ENCODE measurements at regions not wholly inside any gene's neighbourhood (a gene's known extent, or its start where the extent isn't known, plus 50 kb on each side); places are given as distances from the start of the nearest gene placed in this dataset.
"Not testable (repeated sequence)": the region's sequence is repeated elsewhere in the genome, so short reads cannot be mapped to it uniquely, and the experiment has no call there.

- TF ChIP-seq, protein P1, sequence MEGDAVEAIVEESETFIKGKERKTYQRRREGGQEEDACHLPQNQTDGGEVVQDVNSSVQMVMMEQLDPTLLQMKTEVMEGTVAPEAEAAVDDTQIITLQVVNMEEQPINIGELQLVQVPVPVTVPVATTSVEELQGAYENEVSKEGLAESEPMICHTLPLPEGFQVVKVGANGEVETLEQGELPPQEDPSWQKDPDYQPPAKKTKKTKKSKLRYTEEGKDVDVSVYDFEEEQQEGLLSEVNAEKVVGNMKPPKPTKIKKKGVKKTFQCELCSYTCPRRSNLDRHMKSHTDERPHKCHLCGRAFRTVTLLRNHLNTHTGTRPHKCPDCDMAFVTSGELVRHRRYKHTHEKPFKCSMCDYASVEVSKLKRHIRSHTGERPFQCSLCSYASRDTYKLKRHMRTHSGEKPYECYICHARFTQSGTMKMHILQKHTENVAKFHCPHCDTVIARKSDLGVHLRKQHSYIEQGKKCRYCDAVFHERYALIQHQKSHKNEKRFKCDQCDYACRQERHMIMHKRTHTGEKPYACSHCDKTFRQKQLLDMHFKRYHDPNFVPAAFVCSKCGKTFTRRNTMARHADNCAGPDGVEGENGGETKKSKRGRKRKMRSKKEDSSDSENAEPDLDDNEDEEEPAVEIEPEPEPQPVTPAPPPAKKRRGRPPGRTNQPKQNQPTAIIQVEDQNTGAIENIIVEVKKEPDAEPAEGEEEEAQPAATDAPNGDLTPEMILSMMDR (IDR thresholded peaks at IDR 0.05; ENCODE audit: low read depth, low read length, missing control alignments): no peak
- in situ Hi-C loops (cut with HindIII; ENCODE audit: low sequenced_read_pairs): no loop called here
- H3K4me3 ChIP-seq (ENCODE audit: low read depth, low read length): no peak overlapping the region
- DNase-seq (ENCODE audit: low read depth): no peak
Observed at GRCh38 chr5:74516211-74516636, 124.3 kb downstream of the ENC1 start.

DNA sequence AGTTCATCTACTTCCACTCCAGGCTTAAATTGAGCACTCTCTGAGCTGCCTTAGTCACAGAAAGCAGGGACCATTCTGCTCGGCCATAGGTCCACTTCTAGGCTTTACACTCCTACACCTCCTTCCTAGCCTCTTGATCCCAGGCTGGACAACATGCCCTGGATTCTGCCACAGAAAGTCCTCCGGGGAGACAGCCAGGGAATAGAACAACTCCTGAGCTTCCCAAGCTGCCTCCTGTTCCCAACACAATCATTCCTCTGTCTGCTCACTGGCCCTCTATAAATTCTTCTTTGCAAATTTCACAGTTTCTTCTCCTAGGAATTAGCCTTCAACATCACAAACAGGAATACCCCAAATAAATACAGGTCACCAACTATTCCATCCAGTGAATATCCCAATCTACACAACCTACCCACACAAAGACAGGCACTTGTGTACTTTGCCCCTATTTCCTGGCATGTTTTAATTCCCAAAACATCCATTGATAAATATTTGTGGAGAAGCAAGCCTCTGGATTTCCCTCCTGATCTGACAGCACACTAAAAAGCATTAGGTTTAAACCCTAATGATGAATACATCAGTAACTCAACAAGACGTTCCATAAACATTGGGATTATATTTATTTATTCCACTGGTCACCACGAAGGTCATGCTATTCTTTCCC lies 125.5 kb downstream of the ENC1 start:
- TF ChIP-seq, protein P1 (IDR thresholded peaks at IDR 0.05; ENCODE audit: low read depth, low read length, missing control alignments): no peak
- H3K4me3 ChIP-seq (ENCODE audit: low read depth, low read length): no peak overlapping the region
- no peak for DNase-seq (ENCODE audit: low read depth)
- in situ Hi-C loops (cut with HindIII; ENCODE audit: low sequenced_read_pairs): no loop called here

DNA sequence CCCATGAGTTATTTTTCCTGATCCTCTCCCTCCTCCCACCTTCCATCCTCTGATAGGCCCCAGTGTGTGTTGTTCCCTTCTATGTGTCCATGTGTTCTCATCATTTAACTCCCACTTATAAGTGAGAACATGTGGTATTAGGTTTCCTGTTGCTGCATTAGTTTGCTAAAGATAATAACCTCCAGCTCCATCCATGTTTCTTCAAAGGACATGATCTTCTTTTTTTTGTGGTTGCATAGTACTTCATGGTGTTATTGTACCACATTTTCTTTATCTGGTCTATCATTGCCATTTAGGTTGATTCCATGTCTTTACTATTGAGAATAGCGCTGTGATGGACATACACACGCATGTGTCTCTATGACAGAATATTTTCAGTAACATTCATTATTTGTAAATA lies 128.8 kb downstream of the ENC1 start:
- in situ Hi-C loops (cut with HindIII; ENCODE audit: low sequenced_read_pairs); DNase-seq (ENCODE audit: low read depth): not testable (repeated sequence)

DNA sequence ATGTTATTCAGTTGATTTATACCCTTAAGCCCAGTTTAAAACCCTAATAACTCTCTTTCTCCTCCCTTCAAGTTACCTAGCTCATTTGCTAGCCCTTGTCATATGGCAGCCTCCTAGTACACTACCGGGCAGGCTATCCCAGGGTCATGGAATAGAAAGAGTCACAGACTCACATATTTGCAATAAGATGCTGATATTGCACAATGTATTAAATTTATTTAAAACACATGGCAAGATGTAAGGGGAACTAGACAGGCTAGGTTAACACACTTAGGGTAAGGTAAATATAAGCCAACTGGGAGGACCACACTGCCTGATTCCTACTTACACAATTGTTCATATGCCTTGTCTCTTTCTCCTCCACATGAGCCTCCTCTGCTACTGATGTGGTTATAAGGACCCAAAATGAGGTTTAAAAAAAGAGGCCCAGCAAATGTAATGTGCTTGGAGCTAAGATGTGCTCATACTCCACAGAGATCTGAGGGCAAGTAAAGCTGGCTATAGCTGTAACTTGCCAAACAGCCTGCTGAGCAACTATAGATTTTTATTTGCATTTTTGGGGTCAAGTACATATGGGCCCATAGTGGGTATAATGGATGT lies 130.0 kb downstream of the ENC1 start:
- in situ Hi-C loops (cut with HindIII; ENCODE audit: low sequenced_read_pairs): no loop called here
- H3K4me3 ChIP-seq (ENCODE audit: low read depth, low read length): no peak overlapping the region
- TF ChIP-seq, protein P1 (IDR thresholded peaks at IDR 0.05; ENCODE audit: low read depth, low read length, missing control alignments): no peak
- no peak for DNase-seq (ENCODE audit: low read depth)

More for the DNA sequence above, 128.8 kb downstream of the ENC1 start:
- not testable (repeated sequence) for H3K4me3 ChIP-seq (ENCODE audit: low read depth, low read length)

DNA sequence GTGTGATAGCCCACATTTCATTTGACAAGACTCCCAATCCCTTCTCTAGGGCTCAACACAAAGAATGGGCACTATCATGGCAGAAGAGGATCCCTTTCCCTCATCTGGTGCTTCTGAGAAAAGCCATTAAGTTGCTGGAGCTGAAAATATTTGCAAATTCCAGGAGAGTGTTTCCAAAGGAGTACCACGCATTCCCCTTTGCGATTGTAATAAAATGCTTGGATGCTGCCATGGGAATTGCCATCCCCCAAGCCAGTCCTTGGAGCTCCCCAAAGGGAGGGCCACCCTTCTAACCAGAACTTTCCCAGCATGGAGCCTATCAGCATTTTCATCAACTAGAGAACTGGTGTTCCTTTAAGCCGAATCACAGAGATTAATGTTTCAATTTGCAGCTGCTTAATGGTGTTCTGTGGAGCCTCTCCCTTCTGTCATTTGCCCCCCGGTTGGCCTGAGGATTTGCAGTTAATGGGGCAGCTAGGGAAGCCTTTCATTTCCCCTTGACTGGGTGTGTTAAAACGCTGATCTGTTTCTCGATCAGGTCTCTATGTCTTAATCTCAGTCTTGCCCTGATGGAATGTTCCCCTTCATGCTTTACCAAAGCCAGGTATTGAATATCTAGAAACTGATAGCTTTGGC lies 133.0 kb downstream of the ENC1 start:
- TF ChIP-seq, protein P1 (IDR thresholded peaks at IDR 0.05; ENCODE audit: low read depth, low read length, missing control alignments): no peak
- no peak for DNase-seq (ENCODE audit: low read depth)
- no peak overlapping the region for H3K4me3 ChIP-seq (ENCODE audit: low read depth, low read length)
- in situ Hi-C loops (cut with HindIII; ENCODE audit: low sequenced_read_pairs): no loop called here

DNA sequence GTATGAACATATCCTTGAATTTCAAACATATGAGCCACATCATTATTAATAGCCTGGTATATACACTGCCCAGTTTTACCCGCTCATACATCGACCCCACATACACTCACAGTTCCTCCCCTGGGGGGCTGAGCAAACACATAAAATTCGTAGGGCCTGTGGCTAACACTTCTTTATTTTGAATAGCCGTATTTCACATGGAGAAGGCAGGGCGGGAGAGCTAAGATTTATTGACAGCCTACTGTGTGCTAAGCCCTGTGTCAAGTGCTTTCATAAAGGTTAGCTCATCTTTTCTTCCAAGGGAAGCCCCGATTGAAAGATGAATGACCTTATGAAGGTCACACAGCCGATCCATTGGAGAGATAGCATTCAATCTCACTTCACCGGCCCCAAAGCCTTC lies 134.4 kb downstream of the ENC1 start:
- no peak overlapping the region for H3K4me3 ChIP-seq (ENCODE audit: low read depth, low read length)
- in situ Hi-C loops (cut with HindIII; ENCODE audit: low sequenced_read_pairs): no loop called here
- TF ChIP-seq, protein P1 (IDR thresholded peaks at IDR 0.05; ENCODE audit: low read depth, low read length, missing control alignments): no peak
- no peak for DNase-seq (ENCODE audit: low read depth)

DNA sequence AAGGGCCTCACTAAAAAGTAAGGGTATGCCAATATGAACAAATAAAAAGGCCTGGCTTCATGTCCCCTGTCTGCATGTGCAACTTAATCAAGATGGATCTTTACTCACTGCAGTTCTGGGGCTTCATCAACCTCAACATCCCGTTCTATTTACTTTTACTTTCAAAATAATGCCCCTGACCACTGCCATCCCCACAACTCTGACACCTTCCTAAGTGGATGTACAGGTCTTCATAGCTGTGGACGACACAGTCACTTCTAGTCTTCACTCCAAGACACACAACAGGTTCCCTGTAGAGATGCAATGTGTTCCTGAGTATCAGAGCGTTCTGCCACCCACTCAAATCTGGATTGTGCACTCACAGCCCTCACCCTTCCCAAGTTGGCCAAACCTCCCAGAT lies 136.1 kb downstream of the ENC1 start:
- in situ Hi-C loops (cut with HindIII; ENCODE audit: low sequenced_read_pairs): no loop called here
- DNase-seq (ENCODE audit: low read depth): no peak
- no peak overlapping the region for H3K4me3 ChIP-seq (ENCODE audit: low read depth, low read length)
- TF ChIP-seq, protein P1 (IDR thresholded peaks at IDR 0.05; ENCODE audit: low read depth, low read length, missing control alignments): no peak
